ENCODE measurements at regions not wholly inside any gene's neighbourhood (a gene's known extent, or its start where the extent isn't known, plus 50 kb on each side); places are given as distances from the start of the nearest gene placed in this dataset.
"Not testable (repeated sequence)": the region's sequence is repeated elsewhere in the genome, so short reads cannot be mapped to it uniquely, and the experiment has no call there.

DNA sequence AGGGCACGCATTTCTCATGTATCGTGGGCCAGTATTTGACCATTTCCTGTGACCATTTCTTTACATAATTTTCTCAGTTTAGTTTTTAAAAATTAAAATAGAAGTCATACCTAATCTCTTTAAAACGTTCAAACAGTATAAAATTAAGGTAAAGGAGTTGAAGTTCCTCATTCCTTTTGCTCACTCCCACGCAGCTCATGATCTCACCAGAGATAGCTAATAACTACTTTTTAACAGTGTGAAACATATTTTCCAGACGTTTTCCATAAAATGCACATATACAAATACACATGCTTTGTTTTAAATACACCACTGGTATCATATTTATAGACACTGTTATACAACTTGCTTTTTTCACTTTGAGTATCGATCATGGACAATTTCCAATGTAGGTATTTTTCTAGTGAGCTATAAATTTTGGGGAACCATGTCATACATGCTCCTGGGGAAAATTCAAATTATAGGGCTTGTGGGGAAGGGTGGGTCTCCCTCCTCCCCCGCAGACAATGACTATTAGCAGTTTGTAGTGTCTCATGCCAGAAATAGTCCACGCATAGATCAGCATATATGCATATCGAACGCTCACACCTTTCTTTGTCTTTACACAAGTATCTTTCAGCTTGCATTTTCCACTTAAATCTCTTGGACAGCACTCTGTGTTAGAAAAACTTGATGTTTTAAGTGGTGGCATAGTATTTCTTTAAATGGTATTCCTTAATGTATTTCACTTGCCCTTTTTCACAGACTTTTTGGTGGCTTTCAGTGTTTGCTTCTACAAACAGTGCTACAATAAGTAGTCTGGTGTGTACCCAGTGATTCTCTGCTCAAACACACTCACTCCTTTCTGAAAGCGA is 145.5 kb upstream of the ZNF217 start:
- DNase-seq: no peak

DNA sequence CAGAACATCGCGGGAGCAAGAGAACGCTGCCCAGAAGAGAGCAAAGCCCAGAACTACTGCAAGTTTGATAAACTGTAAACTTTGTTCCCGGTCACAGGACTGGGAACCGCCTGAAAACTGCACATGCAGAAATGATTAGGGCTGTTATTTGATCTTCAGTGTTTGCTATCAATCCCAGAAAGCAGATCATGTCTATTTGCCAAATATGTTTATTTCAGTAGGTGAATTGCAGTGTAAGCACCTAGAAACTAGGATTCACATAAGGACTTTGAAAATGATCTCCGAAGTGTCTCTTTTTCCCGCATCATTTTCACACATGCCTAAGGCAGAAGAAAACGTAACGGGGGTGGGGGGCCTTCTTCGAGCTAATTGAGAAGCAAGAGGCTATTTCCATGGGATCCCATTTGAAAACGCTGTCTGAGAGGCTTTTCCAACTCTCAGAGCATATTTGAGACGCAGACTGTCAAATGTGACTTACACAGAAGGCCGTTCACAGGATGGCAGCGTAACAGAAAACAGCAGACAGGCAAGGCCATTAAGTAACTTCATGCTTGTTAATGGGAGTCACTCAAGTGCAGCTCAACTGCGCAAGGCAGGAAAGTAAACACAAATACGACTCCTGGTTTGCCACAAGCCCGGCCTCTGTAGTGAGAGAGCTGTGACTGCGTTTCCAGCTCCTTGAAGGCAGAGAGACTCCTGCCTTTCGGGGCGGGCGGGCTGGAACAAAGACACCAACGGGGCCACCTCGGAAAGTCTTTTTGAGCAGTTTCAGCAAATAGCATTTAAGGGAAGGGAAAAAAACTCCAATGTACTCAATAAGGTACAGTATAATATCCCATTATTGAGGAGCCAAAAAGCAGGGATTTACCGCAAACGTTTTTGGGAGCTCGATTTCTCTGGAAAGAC is 144.7 kb upstream of the ZNF217 start:
- DNase-seq: no peak

DNA sequence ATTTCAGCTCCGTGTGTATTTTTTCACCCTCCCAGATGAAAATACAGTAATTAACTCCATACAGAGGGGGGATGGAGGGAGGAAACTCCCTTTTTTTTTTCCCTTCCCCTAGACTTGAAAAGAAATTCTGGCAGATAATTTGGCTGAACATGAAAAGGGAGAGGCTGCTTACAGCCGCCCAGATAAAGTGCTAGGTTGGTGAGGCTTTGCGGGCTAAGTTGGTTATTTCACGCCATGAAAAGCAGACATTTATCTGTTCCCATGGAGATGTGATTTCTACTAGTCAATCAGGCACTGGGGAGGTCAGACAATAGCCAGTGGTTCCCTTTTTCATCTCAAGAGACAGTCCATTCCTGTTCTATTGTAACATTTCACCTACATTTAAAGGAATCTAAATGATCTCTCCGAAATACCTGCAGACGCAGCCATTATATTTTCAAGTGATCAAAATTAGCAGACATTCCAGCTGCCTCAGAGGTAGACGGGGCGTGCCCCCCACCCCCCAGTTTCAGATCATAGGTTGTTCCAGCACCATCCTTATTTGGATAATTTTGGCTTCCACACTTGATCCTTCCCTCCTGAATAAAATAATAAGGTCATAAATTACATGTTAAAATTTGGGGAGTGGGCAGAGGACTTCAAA is 143.9 kb upstream of the ZNF217 start:
- DNase-seq: no peak

DNA sequence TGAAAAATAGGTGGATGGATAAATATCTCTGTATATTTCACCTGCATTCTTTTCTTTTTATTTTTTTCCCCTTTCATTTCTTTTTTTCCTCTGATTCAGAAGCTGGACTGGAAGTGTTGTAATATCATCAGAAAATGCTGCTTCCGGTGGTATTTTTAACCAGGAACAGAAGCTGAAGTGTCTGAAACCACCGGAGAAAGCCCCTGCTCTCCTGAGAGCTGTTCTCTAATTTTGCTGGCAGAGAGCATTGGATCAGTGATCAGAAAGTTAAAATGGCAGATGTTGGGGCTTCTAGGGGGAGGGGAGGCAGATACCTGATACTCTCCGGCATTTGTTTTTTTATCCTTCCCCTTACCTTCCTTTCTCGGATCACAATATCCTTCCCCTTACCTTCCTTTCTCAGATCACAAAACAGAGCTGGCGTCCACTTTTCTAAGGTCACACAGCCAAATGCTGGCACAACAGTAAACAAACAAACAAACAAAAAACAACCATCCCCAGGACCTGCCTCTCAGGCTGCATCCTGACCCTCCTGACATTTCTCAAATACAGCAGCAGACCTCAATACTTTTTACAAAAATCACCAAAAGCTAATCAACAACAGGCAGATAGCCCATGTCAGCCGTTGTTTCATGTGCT is 143.2 kb upstream of the ZNF217 start:
- DNase-seq: no peak

DNA sequence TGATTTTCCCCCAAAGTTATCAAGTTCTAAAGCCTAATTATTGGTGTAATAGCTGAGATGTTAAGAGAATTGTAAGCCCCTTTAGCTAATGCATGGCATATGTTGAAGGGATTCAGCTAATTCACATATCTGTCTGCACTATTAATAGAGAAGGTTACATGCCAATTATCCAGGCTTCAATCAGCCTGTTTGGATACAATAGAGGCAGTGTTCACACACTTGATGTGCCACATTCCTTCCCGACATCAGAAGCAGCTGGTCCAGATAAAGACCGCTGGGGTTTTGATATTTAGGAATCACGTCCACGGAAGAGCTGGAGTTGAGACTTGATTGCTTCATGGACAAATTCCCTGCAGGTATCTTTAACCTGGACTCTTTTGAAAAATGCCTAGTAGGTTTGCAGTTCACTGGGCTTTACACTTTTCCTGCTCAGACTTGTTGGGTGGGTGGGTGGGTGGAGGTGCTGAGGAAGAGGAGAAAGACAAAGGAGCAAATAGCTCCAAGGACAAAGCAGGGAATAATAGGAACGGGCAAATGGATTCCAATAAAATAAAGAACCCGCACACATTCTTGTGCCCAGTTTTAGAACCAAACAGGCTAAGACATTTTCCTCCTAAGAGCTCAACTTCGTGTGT is 142.6 kb upstream of the ZNF217 start:
- no peak for DNase-seq

DNA sequence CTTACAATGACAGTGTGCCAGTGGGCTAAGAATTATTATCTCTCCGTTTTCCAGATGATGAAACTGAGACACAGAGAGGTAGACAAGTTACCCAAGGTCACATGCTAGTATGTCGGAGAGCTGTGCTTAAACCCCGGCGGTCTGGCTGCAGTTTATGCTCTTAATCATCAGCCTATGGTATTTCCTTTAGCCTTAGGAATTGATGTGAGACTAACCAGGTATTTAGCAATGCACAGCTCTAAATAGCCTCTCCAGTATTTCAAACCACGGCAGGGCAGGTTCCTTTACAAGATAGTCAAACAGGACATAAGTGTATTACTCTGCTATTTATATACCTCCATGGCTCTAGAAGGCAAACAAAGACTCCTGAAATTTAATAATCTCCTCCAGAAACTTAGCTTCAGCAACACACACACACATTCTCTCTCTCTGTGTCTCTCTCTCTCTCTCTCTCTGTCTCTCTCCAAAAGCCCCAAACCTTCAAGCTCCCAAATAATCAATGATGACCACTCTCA is 142.0 kb upstream of the ZNF217 start:
- DNase-seq: no peak

DNA sequence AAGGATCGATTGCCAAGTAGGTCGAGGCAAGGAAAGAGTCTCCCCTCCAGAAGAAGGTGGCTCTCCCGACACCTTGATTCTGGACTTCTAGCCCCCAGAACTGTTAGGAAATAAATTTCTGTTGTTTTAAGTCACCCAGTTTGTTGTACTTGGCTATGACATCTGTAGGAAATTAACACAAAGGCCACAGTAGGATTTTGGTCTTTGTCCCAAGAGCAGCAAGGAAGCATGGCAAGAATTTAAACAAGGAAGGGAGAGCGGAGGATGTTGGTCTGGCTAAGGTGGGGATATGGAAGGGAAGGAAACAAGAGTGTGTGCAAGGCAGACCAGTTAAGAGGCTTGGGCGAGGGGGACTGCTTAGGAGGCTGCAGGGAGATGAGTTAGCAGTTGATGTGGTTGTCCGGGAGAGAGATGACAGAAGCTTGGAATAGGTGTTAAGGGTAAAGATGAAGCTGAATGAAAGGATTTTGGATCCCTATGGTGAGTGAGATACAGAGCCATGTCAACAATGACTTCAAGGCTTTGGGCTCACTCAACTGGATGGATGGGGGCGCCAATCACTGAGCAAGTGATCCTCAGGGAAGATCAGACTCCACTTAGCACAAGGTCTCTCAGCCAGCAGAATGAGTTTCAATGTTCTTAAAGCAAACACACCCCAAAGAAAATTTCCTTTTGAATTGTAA is 140.5 kb upstream of the ZNF217 start:
- no peak for DNase-seq

DNA sequence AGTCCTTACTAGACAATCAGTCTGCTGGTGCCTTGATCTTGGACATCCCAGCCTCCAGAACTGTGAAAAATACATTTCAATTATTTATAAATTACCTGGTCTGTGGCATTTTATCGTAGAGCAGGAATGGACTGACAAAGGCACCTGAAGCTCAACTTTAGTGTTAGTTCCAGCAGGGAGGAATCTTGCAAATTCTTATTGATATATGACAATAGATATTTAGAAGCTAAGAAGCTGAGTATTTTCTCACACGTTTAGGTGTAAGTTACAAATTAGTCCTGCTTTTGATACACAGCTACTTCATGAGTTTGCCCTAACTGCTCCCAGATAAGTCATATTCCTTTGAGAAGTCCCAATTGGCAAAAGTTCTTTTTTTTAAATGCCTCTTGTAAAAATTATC is 138.0 kb upstream of the ZNF217 start:
- DNase-seq: no peak

DNA sequence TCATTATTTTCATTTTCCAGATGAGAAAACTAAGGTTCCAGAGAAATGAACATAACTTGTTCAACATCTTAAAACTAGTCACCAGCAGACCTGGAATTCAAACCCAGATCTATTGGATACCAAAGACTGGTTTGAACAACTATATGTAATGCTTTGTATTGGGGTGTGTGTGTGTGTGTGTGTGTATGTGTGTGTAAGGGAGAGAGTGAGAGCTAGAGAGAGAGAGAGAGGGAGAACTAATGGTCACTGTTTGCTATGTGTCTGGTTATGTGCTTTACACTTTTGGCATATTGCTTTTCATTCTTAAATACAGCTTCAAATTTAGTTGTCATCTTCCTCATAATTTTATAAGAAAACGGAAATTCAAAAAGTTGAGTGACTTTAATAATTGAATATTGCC is 134.7 kb upstream of the ZNF217 start:
- no peak for DNase-seq

DNA sequence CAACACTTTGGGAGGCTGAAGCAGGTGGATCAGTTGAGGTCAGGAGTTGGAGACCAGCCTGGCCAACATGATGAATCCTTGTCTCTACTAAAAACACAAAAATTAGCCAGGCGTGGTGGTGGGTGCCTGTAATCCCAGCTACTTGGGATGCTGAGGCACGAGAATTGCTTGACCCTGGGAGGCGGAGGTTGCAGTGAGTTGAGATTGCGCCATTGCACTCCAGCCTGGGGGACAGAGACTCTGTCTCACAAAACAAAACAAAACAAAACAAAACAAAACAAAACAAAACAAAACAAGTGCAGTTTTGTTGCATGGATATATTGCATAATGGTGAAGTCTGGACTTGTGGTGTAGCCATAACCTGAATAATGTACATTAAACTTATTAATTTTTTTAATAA is 133.6 kb upstream of the ZNF217 start:
- not testable (repeated sequence) for DNase-seq

DNA sequence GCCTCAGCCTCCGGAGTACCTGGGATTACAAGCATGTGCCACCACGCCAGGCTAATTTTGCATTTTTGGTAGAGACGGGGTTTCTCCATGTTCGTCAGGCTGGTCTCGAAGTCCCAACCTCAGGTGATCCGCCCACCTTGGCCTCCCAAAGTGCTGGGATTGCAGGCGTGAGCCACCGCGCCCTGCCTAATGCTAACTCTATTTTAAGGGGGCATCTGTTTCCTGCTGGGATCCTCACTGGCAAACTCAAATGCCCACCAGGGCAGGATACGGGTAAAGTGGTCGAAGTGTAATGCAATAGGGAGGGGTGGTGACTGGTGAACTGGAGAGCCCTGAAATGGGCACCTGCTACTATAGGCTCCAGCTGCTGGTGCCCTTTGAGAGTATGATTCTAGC is 131.9 kb upstream of the ZNF217 start:
- no peak for DNase-seq

DNA sequence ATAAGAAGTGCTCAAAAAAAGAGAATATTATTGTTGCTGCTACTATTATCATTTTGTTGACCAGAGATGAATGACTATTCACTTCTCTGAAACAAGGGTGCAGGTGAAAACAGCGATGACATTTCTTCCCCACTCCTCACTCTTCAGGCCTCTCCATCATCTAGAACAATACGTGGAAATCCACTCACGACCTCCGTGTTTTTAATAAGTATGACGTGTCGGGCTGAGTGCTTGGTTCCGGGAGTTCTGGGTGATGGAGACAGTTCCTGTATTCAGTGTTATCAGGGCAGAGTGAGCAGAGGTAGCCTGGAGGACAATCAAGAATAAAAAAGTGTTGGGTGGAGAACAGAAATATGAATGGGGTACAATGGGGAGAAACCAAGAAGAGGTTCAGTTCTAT is 130.0 kb upstream of the ZNF217 start:
- DNase-seq: no peak

DNA sequence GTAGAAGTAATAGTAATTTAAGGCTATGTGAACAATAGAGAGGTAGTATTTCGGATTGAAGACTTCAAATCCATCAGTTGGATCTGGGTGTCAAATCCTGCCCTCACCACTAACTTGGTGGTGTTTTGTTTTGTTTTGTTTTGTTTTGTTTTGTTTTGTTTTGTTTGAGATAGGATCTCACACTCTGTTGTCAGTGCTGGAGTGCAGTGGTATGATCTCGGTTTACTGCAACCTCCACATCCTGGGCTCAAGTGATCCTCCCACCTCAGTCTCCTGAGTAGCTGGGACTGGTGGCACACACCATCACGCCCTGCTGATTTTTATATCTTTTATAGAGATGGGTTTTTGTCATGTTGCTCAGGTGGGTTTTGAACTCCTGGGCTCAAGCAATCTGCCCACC is 129.4 kb upstream of the ZNF217 start:
- no peak for DNase-seq

DNA sequence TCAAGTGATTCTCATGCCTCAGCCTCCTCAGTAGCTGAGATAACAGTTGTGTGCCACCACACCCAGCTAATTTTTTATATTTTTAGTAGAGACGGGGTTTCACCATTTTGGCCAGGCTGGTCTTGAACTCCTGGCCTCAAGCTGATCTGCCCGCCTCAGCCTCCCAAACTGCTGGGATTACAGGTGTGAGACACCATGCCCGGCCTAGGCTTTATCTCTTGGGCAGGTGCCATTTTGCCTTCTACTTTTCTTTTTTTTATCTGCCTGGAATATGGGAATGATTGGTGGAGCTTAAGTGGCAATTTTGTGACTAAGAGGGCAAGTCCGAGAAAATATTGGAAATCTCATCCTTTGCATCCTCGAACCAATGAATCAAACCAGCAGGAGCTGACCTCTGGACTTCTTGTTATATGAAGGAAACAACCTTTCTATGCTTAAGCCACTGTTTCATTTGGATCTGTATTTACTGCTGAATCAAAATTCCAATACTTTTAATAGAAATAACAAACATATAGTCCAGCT is 128.9 kb upstream of the ZNF217 start:
- no peak for DNase-seq

DNA sequence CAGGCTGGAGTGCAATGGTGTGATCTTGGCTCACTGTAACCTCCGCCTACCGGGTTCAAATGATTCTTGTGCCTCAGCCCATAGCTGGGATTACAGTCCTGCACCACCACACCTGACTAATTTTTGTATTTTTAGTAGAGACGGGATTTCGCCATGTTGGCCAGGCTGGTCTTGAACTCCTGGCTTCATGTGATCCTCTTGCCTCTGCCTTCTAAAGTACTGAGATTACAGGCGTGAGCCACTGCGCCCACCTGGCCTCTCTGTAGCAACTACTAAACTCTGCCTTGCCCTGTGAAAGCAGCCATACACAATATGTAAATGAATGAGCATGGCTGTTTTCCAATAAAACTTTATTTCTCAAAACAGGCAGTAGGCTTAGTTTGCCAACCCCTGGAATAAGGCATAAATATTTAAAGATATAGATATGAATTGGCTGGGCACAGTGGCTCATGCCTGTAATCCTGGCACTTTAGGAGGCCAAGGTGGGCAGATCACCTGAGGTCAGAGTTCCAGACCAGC is 127.9 kb upstream of the ZNF217 start:
- DNase-seq: not testable (repeated sequence)

DNA sequence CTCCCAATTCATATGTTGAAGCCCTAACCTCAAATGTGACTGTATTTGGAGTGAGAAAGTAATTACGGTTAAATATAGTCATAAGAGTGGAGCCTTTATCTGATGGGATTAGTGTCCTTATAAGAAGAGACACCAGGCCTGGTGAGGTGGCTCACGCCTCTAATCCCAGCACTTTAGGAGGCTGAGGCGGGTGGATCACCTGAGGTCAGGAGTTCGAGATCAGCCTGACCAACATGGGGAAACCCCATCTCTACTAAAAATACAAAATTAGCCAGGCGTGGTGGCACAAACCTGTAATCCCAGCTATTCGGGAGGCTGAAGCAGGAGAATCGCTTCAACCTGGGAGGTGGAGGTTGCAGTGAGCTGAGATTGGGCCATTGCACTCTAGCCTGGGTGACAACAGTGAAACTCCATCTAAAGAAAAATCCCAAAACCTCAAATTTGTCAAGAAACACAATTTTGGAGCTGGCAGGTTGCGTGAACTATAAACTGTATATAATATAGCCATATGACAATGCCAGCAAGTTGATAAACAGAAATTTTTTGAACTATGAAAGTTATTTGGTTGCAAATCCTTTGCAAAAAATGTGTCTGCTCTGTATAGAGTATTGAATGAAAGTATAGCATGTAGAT is 125.6 kb upstream of the ZNF217 start:
- DNase-seq: not testable (repeated sequence)

DNA sequence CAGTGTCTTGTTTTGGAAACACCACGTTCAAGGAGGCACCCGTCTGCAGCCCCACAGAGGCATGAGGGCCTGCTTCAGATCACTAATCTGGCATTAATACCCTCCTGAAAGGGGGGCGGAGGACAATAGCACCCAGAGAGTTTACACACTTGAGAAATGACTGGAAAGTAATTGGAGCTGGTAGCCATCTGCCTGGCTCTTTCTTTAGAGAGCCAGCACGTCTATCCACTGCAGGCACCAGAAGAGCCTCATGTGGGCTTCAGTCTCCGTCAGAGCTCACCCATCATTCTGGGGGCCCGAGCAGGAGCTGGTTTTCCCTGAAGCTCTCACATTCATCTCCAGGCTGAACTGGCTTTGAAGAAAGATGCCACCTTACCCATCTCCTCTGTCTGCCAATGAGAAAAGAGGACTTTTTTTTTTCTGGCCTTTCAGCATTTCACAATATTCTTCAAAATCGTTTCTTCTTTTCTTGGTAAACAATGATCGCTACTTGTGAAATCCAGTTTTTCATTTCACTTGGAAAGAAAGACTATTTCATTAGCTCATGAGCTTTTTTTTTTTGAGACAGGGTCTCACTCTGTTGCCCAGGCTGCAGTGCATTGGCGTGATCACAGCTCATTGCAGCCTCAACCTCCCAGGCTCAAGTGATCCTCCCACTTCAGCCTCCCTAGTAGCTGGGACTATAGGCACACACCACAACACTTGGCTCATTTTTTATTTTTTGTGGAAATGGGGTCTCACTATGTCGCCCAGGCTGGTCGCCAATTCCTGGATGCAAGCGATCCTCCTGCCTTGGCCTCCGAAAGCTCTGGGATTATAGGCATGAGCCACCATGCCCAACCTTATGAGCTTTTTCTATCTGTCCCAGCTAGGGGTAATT is 124.7 kb upstream of the ZNF217 start:
- no peak for DNase-seq

DNA sequence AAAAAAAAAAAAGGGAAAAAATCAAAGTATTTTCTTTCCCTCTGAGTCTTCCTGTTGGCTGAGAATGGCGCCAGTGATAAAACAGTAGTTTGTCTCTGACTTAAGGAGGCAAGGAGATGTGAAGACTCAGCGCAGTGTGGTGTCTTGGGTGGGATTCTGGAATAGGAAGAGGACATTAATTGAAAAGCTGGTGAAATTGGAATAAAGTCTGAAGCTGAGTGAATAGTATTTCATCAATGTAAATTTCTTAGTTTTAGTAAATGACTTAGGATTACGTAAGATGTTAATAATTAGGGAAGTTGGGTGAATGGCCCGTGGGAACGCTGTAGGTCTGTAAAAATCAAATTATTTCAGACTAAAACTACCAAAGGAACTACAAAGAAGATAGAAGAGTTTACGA is 122.8 kb upstream of the ZNF217 start:
- DNase-seq: no peak

DNA sequence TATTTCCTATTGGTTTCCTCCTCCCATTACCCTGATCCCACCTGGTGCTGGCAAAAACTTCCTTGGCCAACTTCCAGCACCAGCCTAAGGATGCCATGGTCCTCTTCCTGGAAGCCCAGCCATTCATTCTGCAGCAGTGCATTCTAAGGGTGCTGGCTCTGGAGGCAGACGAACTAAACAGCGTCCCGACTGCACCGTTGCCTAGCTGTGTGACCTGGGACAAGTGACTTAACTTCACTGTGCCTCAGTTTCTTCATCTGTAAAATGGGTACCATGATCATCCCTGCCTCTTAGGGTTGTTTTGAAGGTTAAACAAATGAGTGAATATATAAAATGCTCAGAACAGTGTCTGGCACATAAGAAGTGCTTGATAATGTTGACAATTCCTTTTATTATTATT is 120.9 kb upstream of the ZNF217 start:
- no peak for DNase-seq

All from activated CD4-positive, alpha-beta T cell treated with anti-CD3 and anti-CD28 coated beads for 4 hours (primary cell).